ENCODE measurements at regions not wholly inside any gene's neighbourhood (a gene's known extent, or its start where the extent isn't known, plus 50 kb on each side); places are given as distances from the start of the nearest gene placed in this dataset.
"Not testable (repeated sequence)": the region's sequence is repeated elsewhere in the genome, so short reads cannot be mapped to it uniquely, and the experiment has no call there.

DNA sequence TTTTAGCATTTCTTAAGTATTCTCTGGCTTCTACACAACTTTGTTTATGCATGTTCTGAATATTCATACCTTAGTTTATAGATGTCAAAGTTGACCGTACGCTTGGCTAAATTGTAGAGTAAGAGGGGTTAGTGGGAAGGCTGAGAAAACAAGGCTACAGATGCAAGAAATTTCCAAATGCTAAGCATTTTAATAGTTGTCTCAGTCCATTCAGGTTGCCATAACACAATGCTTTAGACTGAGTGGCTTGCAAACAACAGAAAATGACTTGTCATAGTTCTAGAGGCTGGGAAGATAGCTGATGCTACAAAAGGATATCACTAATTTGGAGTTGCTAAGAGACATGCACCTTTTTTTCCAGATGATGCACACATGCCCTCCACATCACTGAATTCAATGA lies 53.0 kb upstream of the C1QTNF3 start:
- not testable (repeated sequence) for DNase-seq (ENCODE audit: low read depth, low spot score); H3K4me1 Mint-ChIP-seq; H3K9me3 Mint-ChIP-seq; H3K4me3 Mint-ChIP-seq; H3K27ac Mint-ChIP-seq (ENCODE audit: unreplicated experiment); H3K36me3 Mint-ChIP-seq (ENCODE audit: low read depth); H3K27me3 Mint-ChIP-seq (ENCODE audit: low read depth)

GRCh38 chr5:34099891-34100290 lies 56.9 kb upstream of the C1QTNF3 start:
- not testable (repeated sequence) for DNase-seq (ENCODE audit: low read depth, low spot score); H3K4me1 Mint-ChIP-seq; H3K4me3 Mint-ChIP-seq; H3K9me3 Mint-ChIP-seq; H3K27ac Mint-ChIP-seq (ENCODE audit: unreplicated experiment); H3K36me3 Mint-ChIP-seq (ENCODE audit: low read depth); H3K27me3 Mint-ChIP-seq (ENCODE audit: low read depth)

GRCh38 chr5:34101567-34101966 lies 58.6 kb upstream of the C1QTNF3 start:
- H3K27ac Mint-ChIP-seq (ENCODE audit: unreplicated experiment); H3K4me1 Mint-ChIP-seq; H3K36me3 Mint-ChIP-seq (ENCODE audit: low read depth); H3K4me3 Mint-ChIP-seq; DNase-seq (ENCODE audit: low read depth, low spot score); H3K27me3 Mint-ChIP-seq (ENCODE audit: low read depth); H3K9me3 Mint-ChIP-seq: not testable (repeated sequence)

DNA sequence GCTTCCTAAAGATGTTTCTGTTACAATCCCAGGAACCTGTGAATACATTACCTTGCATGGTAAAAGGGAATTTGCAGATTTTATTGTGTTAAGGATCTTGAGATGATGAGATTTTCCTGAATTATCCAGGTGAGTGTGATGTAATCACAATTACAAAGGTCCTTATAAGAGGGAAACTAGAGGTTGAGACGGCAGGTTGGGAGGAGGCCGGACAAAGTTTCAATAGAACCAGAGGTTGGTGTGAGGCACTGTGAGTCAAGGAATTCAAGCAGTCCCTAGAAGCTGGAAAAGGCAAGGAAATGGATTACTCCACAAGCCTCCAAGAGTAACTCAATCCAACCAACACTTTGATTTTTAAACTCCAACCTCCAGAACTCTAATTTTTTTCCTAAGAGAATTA lies 65.9 kb upstream of the C1QTNF3 start:
- H3K27ac Mint-ChIP-seq (ENCODE audit: unreplicated experiment); DNase-seq (ENCODE audit: low read depth, low spot score): not testable (repeated sequence)

GRCh38 chr5:34124280-34124679 lies 81.3 kb upstream of the C1QTNF3 start:
- not testable (repeated sequence) for H3K4me3 Mint-ChIP-seq; H3K27ac Mint-ChIP-seq (ENCODE audit: unreplicated experiment); H3K27me3 Mint-ChIP-seq (ENCODE audit: low read depth); H3K4me1 Mint-ChIP-seq; DNase-seq (ENCODE audit: low read depth, low spot score)
- peaks cover 14% of the 10 kb centered on the region for H3K9me3 Mint-ChIP-seq
- H3K36me3 Mint-ChIP-seq (ENCODE audit: low read depth) = peaks cover 30% of the 10 kb centered on the region

More for the DNA sequence above, 65.9 kb upstream of the C1QTNF3 start:
- not testable (repeated sequence) for H3K9me3 Mint-ChIP-seq; H3K27me3 Mint-ChIP-seq (ENCODE audit: low read depth); H3K4me3 Mint-ChIP-seq; H3K36me3 Mint-ChIP-seq (ENCODE audit: low read depth); H3K4me1 Mint-ChIP-seq

GRCh38 chr5:34125354-34125753 lies 82.3 kb upstream of the C1QTNF3 start:
- H3K36me3 Mint-ChIP-seq (ENCODE audit: low read depth) = peaks cover 27% of the 10 kb centered on the region
- H3K4me1 Mint-ChIP-seq; DNase-seq (ENCODE audit: low read depth, low spot score); H3K27me3 Mint-ChIP-seq (ENCODE audit: low read depth); H3K27ac Mint-ChIP-seq (ENCODE audit: unreplicated experiment); H3K4me3 Mint-ChIP-seq: not testable (repeated sequence)
- peaks cover 14% of the 10 kb centered on the region for H3K9me3 Mint-ChIP-seq

DNA sequence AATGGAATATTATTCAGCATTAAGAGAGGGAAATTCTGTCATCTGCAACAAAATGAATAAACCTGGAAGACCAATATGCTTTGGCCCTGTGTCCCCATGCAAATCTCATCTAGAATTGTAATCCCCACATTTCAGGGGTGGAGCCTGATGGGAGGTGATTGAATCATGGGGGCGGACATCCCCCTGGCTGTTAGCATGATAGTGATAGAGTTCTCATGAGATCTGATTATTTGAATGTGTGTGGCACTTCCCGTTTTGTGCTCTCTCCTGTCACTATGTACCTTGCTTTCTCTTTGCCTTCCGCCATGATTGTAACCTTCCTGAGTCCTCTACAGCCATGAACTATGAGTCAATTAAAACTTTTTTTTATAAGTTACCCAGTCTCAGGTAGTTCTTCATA lies 83.7 kb upstream of the C1QTNF3 start:
- not testable (repeated sequence) for H3K27ac Mint-ChIP-seq (ENCODE audit: unreplicated experiment); H3K4me1 Mint-ChIP-seq; H3K27me3 Mint-ChIP-seq (ENCODE audit: low read depth); H3K9me3 Mint-ChIP-seq; DNase-seq (ENCODE audit: low read depth, low spot score); H3K4me3 Mint-ChIP-seq
- H3K36me3 Mint-ChIP-seq (ENCODE audit: low read depth) = peaks cover 20% of the 10 kb centered on the region

- not testable (repeated sequence) for H3K27ac Mint-ChIP-seq (ENCODE audit: unreplicated experiment); H3K9me3 Mint-ChIP-seq; H3K4me1 Mint-ChIP-seq; H3K27me3 Mint-ChIP-seq (ENCODE audit: low read depth); DNase-seq (ENCODE audit: low read depth, low spot score); H3K4me3 Mint-ChIP-seq
- peaks cover 13% of the 10 kb centered on the region for H3K36me3 Mint-ChIP-seq (ENCODE audit: low read depth)
These were observed 84.8 kb upstream of the C1QTNF3 start for GRCh38 chr5:34127818-34128217.

- H3K9me3 Mint-ChIP-seq; H3K27me3 Mint-ChIP-seq (ENCODE audit: low read depth); H3K27ac Mint-ChIP-seq (ENCODE audit: unreplicated experiment); DNase-seq (ENCODE audit: low read depth, low spot score); H3K4me1 Mint-ChIP-seq; H3K4me3 Mint-ChIP-seq: not testable (repeated sequence)
- H3K36me3 Mint-ChIP-seq (ENCODE audit: low read depth) = peaks cover 13% of the 10 kb centered on the region
These were observed 85.9 kb upstream of the C1QTNF3 start for GRCh38 chr5:34128890-34129289.

- not testable (repeated sequence) for H3K4me3 Mint-ChIP-seq; H3K9me3 Mint-ChIP-seq; H3K4me1 Mint-ChIP-seq; DNase-seq (ENCODE audit: low read depth, low spot score); H3K27me3 Mint-ChIP-seq (ENCODE audit: low read depth); H3K27ac Mint-ChIP-seq (ENCODE audit: unreplicated experiment); H3K36me3 Mint-ChIP-seq (ENCODE audit: low read depth)
These were observed 112.0 kb upstream of the C1QTNF3 start for GRCh38 chr5:34154988-34155387.

DNA sequence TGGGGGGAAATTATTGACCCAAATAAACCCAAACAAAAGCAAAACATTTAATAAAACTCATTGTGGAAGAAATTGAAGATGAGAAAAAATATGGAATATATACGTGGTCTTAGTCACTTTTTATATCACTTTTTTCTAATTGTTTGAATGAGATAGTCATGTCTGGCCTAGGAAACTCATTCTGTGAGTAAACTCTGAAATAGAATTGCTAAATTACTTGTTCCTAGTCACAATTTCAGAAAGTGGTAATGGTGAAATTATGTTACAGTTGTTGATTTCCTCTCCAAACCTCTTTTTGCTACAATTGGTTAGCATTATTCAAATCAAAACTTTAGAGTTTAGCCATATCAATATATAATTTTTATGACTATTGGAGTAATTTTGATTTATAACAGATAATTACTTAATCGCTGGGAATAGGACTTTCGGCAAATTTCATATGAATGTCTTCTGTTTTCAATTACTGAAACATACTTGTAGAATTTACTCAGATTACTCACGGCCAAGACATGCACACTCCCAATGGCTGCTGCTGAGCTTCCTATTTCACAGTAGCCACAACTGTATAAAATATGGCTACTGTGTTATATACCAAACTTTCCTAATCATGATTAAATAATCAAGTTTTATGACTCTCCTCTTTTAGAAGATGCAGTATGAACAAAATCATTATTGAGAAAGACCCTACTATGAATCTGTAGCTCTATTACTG lies 113.8 kb upstream of the C1QTNF3 start:
- H3K27ac Mint-ChIP-seq (ENCODE audit: unreplicated experiment); H3K9me3 Mint-ChIP-seq; H3K4me3 Mint-ChIP-seq; DNase-seq (ENCODE audit: low read depth, low spot score); H3K36me3 Mint-ChIP-seq (ENCODE audit: low read depth); H3K27me3 Mint-ChIP-seq (ENCODE audit: low read depth); H3K4me1 Mint-ChIP-seq: not testable (repeated sequence)

- H3K9me3 Mint-ChIP-seq; H3K27ac Mint-ChIP-seq (ENCODE audit: unreplicated experiment); H3K4me3 Mint-ChIP-seq; H3K27me3 Mint-ChIP-seq (ENCODE audit: low read depth); H3K4me1 Mint-ChIP-seq; DNase-seq (ENCODE audit: low read depth, low spot score); H3K36me3 Mint-ChIP-seq (ENCODE audit: low read depth): not testable (repeated sequence)
These were observed 117.9 kb upstream of the C1QTNF3 start for GRCh38 chr5:34160904-34161303.

DNA sequence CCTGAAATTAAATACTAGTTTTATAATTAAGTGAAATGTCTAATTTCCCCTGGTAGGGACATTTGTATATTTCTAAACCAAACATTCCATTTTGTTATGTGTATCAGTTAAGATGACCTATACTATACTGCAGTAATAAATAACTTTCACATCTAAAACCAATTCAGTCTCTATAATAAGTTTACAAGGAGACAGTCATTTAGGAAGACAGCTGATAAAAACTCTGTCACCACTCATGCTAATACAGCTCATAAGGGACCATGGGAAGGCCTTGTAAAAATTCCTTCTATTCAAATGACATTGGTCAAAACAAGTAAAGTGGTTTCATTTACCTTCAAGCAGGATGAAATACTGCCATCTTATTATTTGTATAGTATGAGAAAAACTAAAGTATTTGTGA lies 128.4 kb upstream of the C1QTNF3 start:
- H3K4me1 Mint-ChIP-seq; H3K4me3 Mint-ChIP-seq; H3K27me3 Mint-ChIP-seq (ENCODE audit: low read depth); H3K9me3 Mint-ChIP-seq; H3K27ac Mint-ChIP-seq (ENCODE audit: unreplicated experiment); DNase-seq (ENCODE audit: low read depth, low spot score): not testable (repeated sequence)
- peaks cover 13% of the 10 kb centered on the region for H3K36me3 Mint-ChIP-seq (ENCODE audit: low read depth)

DNA sequence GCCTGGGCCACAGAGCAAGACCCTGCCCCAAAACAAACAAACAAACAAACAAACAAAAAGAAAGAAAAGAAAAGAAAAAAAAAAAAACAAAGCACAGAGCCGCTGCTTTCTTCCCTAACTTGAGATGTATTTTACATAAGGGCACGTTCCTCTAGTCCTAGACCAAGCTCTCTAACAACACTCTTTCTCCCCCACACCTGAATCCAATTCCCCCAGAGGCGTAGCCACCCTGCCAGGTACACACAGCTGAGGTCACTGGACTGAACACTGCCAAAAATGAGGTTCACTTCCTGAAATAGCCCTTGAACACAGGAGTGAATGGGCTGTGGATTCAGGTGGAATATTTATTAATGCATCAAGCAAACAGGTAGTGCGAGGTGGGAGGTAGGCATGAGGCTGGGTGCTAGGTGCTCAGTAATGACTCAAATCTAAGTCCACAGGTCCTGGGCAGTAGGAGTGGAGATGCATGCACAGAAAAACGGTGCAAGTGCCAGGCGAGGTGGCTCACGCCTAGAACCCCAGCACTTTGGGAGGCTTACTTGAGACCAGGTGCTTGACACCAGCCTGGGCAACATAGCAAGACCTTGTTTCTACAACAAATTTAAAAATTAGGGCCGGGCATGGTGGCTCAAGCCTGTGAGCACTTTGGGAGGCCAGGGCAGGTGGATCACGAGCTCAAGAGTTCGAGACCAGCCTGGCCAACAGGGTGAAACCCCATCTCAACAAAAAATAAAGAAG lies 136.6 kb upstream of the C1QTNF3 start:
- H3K9me3 Mint-ChIP-seq; H3K27me3 Mint-ChIP-seq (ENCODE audit: low read depth); H3K4me3 Mint-ChIP-seq; H3K4me1 Mint-ChIP-seq; DNase-seq (ENCODE audit: low read depth, low spot score): not testable (repeated sequence)
- Mint-ChIP-seq H3K27ac (ENCODE audit: unreplicated experiment) (peak overlapping the region; percentile 8), H3K36me3 (ENCODE audit: low read depth) (peaks cover 16% of the 10 kb centered on the region)

Measured in neural crest cell (in vitro differentiated cells).